HUES48 (cell line): ENCODE measurements at regions not wholly inside any gene's neighbourhood (a gene's known extent, or its start where the extent isn't known, plus 50 kb on each side); places are given as distances from the start of the nearest gene placed in this dataset.

Source experiments
- H3K27ac ChIP-seq: one replicate; pipeline ENCODE4 v1.7.0; 2013; ENCODE audit warnings: low read depth, low read length, inconsistent platforms
- H3K27me3 ChIP-seq: 2 replicates; pipeline ENCODE4 v1.6.1; 2013; ENCODE audit warnings: mild to moderate bottlenecking, low read length; ENCODE audit not compliant: control insufficient read depth, insufficient read depth
- H3K36me3 ChIP-seq: 2 replicates; pipeline ENCODE4 v1.6.1; 2013; ENCODE audit warnings: low read length; ENCODE audit not compliant: control insufficient read depth, insufficient read depth
- H3K4me1 ChIP-seq: 2 replicates; pipeline ENCODE4 v1.6.1; 2013; ENCODE audit warnings: mild to moderate bottlenecking, low read length; ENCODE audit not compliant: control insufficient read depth, insufficient read depth
- H3K4me3 ChIP-seq: 2 replicates; pipeline ENCODE4 v1.5.1; 2013; ENCODE audit warnings: mild to moderate bottlenecking, low read depth, low read length
- H3K9ac ChIP-seq: 2 replicates; pipeline ENCODE4 v1.6.1; 2013; ENCODE audit warnings: mild to moderate bottlenecking, low read depth, low read length, moderate library complexity
- H3K9me3 ChIP-seq: 2 replicates; pipeline ENCODE4 v1.6.1; 2013; ENCODE audit warnings: low read length; ENCODE audit not compliant: control insufficient read depth, insufficient read depth

DNA sequence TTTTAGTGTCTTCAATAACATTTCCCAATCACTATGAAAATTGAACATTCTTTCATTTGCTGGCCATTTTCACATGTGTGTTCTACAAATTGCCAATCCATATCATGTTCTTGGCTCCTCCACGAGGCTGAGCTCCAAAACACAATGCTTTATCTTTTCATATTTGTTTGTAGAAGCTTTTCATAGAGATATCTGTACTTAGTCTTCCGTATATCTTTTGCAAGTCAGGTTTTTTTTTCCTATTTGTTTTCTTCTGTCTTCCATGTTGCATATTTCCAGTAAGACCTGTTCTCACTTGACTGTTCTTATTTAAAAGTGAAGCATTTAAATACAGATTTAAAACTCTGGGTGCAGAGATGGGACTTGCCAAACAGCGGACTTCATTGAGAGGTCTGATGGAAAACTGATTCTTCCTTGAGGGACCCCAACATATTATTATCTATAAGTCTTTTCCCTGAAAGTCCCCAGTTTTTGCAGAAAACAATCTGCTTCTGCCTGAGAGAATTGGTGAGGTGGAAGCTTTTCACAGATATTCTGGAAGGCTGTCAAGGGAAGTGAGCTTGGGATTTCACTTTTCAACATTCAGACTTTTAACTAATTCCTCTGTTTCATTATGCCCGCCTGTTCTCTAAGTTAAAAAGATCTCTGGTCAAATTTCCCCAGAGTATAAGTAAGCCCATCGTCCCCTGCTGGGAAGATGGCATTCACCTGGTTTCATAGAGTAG lies 77.8 kb upstream of the KCNMB2 start:
- Histone ChIP-seq H3K4me3 (no peak overlapping the region), H3K27me3 (no peaks in the 10 kb centered on the region), H3K9me3 (no peaks in the 10 kb centered on the region), H3K36me3 (no peaks in the 10 kb centered on the region), H3K4me1 (no peaks in the 10 kb centered on the region), H3K27ac (no peak overlapping the region), H3K9ac (no peak overlapping the region)

DNA sequence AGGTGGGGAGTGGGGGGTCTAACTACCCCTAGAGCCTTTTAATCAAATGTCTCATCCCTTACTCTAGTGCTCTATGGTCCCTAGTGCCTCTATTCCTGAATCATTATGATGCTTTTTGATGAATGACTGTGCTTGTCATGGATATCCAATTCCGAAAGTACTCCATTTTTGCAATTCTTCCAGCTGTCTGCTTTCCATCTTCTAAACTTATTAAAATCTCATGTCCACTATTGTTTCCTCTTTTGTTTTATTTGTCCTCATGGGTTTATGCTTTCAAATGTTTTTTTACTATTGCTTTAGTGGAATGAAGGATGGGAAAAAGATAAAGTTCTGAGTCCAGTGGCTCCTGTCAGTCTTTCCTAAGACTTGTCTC lies 77.2 kb upstream of the KCNMB2 start:
- Histone ChIP-seq H3K9ac (no peak overlapping the region), H3K36me3 (no peaks in the 10 kb centered on the region), H3K9me3 (no peaks in the 10 kb centered on the region), H3K4me3 (no peak overlapping the region), H3K27ac (no peak overlapping the region), H3K27me3 (no peaks in the 10 kb centered on the region), H3K4me1 (no peaks in the 10 kb centered on the region)

DNA sequence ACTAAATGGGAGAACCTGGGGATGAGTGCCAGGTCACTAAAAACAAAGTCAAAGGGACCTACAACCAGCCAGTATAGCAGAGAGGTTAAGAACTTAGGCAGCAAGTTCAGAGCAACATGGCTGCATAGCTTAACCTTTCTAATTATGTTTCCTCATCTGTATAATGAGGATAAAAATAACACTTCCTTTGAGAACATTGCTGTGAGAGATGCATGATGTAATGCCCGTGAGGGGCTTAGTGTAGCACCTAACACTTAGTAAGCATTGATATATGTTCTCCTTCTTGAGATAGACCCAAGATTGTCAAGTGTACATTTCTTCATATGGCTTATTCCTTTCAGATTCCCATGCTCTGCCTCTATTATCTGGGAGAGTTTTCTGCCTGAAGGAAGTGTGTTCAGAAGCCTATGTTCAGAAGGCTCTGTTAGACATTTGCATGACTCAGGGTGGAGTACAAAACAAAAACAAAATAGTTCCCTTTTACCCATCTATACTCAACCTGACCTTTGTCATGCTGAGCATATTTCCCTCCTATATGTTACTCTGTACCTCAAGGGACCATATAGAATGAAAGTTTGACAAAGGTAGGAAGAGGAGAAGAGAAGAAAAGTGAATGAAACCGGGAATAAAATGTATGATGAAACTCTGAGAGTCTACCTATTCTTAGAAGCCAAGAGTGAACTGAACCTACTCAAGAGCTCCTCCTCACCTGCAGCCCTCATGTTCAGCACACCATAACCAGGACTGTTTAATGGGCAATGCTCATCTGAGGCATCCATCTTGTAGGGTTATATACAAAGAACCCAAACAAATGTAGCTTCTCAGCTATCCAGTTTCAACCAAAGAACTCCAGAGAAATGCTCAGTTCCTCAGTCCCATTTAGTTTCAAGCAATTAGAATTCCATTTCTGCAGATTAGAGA lies 70.7 kb upstream of the KCNMB2 start:
- Histone ChIP-seq H3K27ac (no peak overlapping the region), H3K36me3 (no peaks in the 10 kb centered on the region), H3K9me3 (no peaks in the 10 kb centered on the region), H3K27me3 (no peaks in the 10 kb centered on the region), H3K4me1 (no peaks in the 10 kb centered on the region), H3K4me3 (no peak overlapping the region), H3K9ac (no peak overlapping the region)

DNA sequence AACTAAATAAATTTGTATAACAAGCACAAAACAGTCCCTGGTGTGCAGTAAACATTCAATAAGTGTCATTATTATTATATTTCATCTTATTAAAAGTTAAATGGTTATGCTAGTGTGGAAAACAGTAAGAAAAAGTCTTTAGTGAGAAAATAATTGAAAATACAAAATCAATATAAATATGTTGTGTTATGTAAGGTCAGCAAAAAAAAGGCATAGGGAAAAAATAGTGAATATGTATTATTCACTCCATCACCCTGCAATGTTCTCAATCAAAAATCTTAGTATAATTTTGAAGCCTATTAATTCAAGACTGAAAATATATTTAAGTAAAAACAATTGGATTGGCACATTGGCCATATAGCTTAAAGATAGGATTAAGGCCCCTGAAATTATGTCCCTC lies 63.3 kb upstream of the KCNMB2 start:
- Histone ChIP-seq H3K4me1 (no peaks in the 10 kb centered on the region), H3K27ac (no peak overlapping the region), H3K27me3 (no peaks in the 10 kb centered on the region), H3K4me3 (no peak overlapping the region), H3K9ac (no peak overlapping the region), H3K9me3 (no peaks in the 10 kb centered on the region), H3K36me3 (no peaks in the 10 kb centered on the region)

DNA sequence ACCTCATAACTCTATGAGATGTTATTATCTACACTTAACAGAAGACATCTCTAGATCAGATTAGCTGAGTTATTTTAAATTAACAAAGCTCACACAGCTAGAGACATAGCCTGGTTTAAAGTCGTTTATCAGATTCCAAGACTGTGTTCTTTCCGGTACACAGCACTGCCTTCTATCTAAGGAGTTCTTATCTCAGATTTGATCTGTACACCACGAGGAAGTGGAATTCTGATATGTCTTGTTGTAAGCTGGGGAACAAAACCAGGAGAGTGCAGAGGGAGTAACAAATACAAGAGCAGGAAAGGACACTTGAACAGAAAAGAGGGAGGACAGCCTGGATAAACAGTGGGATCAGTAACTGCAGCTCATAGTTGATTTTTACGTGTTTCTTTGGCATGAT lies 61.7 kb upstream of the KCNMB2 start:
- no peak overlapping the region for H3K9ac ChIP-seq
- H3K27ac ChIP-seq = no peak overlapping the region
- H3K27me3 ChIP-seq = no peaks in the 10 kb centered on the region
- no peaks in the 10 kb centered on the region for H3K36me3 ChIP-seq
- H3K9me3 ChIP-seq = no peaks in the 10 kb centered on the region
- no peaks in the 10 kb centered on the region for H3K4me1 ChIP-seq
- H3K4me3 ChIP-seq = no peak overlapping the region

DNA sequence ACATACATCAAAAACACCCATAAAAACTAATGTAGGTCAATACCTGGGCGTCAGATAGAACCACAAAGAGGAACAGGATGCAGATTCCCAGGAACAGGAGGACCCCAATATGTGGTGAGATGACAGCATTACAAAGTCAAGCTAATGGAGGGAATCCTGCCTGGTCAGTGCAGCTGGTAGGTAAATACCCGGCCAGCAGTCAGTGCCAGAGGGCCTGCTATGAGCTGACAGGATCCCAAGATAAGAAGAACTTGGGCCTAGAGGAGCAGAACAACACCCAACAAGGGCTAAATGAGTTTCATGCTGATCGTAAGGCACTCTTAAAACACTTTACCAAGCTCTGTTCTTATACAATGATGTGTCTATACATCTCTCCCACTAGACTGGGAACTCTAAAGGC lies 61.2 kb upstream of the KCNMB2 start:
- Histone ChIP-seq H3K4me3 (no peak overlapping the region), H3K27me3 (no peaks in the 10 kb centered on the region), H3K36me3 (no peaks in the 10 kb centered on the region), H3K4me1 (no peaks in the 10 kb centered on the region), H3K27ac (no peak overlapping the region), H3K9ac (no peak overlapping the region), H3K9me3 (no peaks in the 10 kb centered on the region)

DNA sequence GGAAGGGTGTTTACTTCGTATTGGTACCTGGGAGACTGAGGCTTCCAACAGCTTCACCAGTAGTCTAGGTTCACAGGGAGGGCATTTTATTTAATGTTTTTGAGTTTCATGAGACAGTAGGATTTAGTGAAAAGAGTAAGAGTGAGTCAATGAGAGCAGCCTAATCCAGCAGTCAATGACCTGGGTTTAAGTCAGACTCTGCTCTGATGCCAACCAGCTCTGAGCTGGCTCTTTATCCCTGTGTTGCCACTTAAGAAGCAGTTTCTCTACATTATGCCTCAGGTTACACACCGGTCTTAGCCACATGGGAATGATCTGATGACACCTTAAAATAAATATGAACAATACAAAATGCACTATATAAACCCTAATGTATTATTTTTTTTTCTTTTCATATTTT lies 59.4 kb upstream of the KCNMB2 start:
- H3K27ac ChIP-seq = no peak overlapping the region
- no peaks in the 10 kb centered on the region for H3K9me3 ChIP-seq

DNA sequence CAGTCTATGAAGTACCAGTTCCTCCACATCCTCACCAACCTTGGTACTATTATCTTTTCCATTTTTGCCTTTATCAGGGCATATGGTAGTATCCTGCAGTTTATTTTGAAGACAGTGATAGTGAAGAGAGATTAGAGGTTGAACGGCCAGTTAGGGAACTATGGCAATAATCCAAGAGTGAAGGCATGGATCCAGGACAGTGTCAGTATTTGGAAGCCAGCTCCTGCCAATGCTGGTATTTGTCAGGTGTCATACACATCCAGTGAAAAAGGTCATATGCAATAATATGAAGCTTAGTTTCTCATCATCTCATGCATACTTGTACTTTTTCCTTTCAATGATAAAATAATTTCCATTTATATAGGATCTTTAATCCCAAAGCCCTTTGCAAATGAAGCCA lies 56.8 kb upstream of the KCNMB2 start:
- no peaks in the 10 kb centered on the region for H3K4me1 ChIP-seq
- H3K36me3 ChIP-seq = no peaks in the 10 kb centered on the region
- no peak overlapping the region for H3K27ac ChIP-seq
- no peak overlapping the region for H3K4me3 ChIP-seq
- no peaks in the 10 kb centered on the region for H3K27me3 ChIP-seq
- H3K9ac ChIP-seq = no peak overlapping the region
- H3K9me3 ChIP-seq = no peaks in the 10 kb centered on the region

More for the DNA sequence above, 59.4 kb upstream of the KCNMB2 start:
- H3K9ac ChIP-seq = no peak overlapping the region
- H3K27me3 ChIP-seq = no peaks in the 10 kb centered on the region
- H3K36me3 ChIP-seq = no peaks in the 10 kb centered on the region
- no peak overlapping the region for H3K4me3 ChIP-seq
- H3K4me1 ChIP-seq = no peaks in the 10 kb centered on the region

DNA sequence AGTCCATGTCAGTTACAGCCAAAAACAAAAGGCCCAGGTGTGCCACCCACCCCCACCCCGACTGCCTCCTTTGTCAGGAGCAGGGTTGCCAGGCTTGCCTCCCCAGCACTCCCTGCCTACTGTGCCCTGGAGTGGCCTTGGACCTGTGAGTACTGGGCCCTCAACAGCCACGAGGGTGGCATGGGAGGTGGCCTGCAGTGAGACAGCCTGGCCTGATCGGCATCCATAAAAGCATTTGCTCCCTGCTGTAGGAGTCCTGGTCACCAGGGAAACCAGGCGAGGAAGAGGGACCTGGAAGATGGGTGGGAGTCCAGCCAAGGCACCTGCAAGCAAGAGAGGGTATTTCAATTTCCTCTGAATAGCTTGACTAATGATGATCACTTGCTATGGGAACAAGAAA lies 56.4 kb upstream of the KCNMB2 start:
- Histone ChIP-seq H3K9me3 (no peaks in the 10 kb centered on the region), H3K4me1 (no peaks in the 10 kb centered on the region), H3K4me3 (no peak overlapping the region), H3K9ac (no peak overlapping the region), H3K27ac (no peak overlapping the region), H3K36me3 (no peaks in the 10 kb centered on the region), H3K27me3 (no peaks in the 10 kb centered on the region)

DNA sequence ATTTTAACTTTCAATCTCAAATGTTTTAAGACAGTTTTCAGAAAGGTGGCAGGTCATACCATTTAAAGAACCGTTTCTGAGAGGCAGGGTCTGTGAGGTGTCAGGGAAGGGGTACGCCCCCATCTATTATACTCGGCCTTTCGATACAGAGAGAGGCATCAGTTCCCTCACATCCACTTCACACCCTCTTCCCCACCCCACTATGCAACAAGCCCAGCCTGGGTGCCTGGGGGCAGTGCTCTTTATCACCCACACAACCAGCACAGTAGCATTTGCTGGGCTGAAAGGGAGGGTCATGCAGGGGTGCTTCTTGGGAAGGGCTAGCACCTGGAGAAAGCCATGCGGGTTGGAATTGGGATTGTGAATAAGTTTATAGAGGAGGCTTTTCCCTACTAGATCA lies 56.0 kb upstream of the KCNMB2 start:
- no peaks in the 10 kb centered on the region for H3K36me3 ChIP-seq
- H3K9ac ChIP-seq = no peak overlapping the region
- H3K27me3 ChIP-seq = no peaks in the 10 kb centered on the region
- H3K4me3 ChIP-seq = no peak overlapping the region
- H3K27ac ChIP-seq = no peak overlapping the region
- no peaks in the 10 kb centered on the region for H3K9me3 ChIP-seq
- H3K4me1 ChIP-seq = no peaks in the 10 kb centered on the region

DNA sequence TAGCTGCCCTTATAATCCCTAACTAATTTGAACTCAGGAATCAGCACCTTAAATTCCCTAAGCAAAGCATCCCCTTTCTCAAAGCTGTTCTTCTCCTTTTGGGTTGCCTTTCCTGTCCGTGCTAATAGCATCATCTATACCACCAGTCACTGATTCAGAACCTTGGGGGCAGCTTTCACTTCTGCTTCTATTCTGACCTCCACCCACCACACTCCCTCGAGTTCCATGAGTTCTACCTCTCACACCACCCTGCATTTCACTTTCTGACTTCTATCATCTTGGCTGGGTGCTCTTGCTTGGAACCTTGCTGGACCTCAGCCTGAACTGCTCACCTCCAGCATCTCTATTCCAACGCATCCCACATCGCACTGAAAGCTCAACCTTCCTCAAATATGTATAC lies 55.4 kb upstream of the KCNMB2 start:
- H3K27ac ChIP-seq = no peak overlapping the region
- H3K4me1 ChIP-seq = 0 out of 2 replicates have a peak, but pooled peaks cover under 1% of the 10 kb centered on the region
- no peaks in the 10 kb centered on the region for H3K27me3 ChIP-seq
- no peak overlapping the region for H3K4me3 ChIP-seq
- H3K9ac ChIP-seq = no peak overlapping the region
- H3K9me3 ChIP-seq = no peaks in the 10 kb centered on the region
- H3K36me3 ChIP-seq = no peaks in the 10 kb centered on the region
